ENCODE measurements at regions not wholly inside any gene's neighbourhood (a gene's known extent, or its start where the extent isn't known, plus 50 kb on each side); places are given as distances from the start of the nearest gene placed in this dataset.

DNA sequence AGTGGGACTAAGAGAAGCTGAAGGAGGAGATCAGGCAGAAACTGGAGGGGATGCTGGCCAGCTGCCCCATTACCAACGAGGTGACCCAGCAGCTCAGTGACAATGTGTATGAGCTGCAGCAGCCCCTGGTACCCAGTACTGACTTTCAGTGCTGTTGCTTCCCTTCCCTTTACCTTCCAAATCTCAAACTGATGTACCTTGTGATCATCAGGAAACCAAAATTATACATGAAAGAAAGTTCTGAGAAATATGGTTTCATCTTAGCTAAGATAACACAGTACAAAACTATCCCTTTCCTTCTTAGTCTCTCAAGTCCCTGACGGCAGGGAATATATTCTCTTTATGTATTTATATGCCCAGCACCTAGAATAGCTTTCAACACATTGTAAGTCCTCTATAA is 52.3 kb upstream of the CERS6 start (continued):
- TF ChIP-seq, protein P1, sequence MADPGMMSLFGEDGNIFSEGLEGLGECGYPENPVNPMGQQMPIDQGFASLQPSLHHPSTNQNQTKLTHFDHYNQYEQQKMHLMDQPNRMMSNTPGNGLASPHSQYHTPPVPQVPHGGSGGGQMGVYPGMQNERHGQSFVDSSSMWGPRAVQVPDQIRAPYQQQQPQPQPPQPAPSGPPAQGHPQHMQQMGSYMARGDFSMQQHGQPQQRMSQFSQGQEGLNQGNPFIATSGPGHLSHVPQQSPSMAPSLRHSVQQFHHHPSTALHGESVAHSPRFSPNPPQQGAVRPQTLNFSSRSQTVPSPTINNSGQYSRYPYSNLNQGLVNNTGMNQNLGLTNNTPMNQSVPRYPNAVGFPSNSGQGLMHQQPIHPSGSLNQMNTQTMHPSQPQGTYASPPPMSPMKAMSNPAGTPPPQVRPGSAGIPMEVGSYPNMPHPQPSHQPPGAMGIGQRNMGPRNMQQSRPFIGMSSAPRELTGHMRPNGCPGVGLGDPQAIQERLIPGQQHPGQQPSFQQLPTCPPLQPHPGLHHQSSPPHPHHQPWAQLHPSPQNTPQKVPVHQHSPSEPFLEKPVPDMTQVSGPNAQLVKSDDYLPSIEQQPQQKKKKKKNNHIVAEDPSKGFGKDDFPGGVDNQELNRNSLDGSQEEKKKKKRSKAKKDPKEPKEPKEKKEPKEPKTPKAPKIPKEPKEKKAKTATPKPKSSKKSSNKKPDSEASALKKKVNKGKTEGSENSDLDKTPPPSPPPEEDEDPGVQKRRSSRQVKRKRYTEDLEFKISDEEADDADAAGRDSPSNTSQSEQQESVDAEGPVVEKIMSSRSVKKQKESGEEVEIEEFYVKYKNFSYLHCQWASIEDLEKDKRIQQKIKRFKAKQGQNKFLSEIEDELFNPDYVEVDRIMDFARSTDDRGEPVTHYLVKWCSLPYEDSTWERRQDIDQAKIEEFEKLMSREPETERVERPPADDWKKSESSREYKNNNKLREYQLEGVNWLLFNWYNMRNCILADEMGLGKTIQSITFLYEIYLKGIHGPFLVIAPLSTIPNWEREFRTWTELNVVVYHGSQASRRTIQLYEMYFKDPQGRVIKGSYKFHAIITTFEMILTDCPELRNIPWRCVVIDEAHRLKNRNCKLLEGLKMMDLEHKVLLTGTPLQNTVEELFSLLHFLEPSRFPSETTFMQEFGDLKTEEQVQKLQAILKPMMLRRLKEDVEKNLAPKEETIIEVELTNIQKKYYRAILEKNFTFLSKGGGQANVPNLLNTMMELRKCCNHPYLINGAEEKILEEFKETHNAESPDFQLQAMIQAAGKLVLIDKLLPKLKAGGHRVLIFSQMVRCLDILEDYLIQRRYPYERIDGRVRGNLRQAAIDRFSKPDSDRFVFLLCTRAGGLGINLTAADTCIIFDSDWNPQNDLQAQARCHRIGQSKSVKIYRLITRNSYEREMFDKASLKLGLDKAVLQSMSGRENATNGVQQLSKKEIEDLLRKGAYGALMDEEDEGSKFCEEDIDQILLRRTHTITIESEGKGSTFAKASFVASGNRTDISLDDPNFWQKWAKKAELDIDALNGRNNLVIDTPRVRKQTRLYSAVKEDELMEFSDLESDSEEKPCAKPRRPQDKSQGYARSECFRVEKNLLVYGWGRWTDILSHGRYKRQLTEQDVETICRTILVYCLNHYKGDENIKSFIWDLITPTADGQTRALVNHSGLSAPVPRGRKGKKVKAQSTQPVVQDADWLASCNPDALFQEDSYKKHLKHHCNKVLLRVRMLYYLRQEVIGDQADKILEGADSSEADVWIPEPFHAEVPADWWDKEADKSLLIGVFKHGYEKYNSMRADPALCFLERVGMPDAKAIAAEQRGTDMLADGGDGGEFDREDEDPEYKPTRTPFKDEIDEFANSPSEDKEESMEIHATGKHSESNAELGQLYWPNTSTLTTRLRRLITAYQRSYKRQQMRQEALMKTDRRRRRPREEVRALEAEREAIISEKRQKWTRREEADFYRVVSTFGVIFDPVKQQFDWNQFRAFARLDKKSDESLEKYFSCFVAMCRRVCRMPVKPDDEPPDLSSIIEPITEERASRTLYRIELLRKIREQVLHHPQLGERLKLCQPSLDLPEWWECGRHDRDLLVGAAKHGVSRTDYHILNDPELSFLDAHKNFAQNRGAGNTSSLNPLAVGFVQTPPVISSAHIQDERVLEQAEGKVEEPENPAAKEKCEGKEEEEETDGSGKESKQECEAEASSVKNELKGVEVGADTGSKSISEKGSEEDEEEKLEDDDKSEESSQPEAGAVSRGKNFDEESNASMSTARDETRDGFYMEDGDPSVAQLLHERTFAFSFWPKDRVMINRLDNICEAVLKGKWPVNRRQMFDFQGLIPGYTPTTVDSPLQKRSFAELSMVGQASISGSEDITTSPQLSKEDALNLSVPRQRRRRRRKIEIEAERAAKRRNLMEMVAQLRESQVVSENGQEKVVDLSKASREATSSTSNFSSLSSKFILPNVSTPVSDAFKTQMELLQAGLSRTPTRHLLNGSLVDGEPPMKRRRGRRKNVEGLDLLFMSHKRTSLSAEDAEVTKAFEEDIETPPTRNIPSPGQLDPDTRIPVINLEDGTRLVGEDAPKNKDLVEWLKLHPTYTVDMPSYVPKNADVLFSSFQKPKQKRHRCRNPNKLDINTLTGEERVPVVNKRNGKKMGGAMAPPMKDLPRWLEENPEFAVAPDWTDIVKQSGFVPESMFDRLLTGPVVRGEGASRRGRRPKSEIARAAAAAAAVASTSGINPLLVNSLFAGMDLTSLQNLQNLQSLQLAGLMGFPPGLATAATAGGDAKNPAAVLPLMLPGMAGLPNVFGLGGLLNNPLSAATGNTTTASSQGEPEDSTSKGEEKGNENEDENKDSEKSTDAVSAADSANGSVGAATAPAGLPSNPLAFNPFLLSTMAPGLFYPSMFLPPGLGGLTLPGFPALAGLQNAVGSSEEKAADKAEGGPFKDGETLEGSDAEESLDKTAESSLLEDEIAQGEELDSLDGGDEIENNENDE (IDR thresholded peaks at IDR 0.05; ENCODE audit: insufficient replicate concordance, low read length): no peak
- TF ChIP-seq, protein P2, sequence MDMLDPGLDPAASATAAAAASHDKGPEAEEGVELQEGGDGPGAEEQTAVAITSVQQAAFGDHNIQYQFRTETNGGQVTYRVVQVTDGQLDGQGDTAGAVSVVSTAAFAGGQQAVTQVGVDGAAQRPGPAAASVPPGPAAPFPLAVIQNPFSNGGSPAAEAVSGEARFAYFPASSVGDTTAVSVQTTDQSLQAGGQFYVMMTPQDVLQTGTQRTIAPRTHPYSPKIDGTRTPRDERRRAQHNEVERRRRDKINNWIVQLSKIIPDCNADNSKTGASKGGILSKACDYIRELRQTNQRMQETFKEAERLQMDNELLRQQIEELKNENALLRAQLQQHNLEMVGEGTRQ (IDR thresholded peaks at IDR 0.05; ENCODE audit: low read length): no peak
- no peak for TF ChIP-seq SUZ12 (IDR thresholded peaks at IDR 0.05; ENCODE audit: low read length)
- no peak for TF ChIP-seq CBX8 (IDR thresholded peaks at IDR 0.05; ENCODE audit: borderline replicate concordance, low read depth, low read length)
- no peak for TF ChIP-seq BACH1 (IDR thresholded peaks at IDR 0.05; ENCODE audit: low read length)
- TF ChIP-seq RBBP5 (IDR thresholded peaks at IDR 0.05; ENCODE audit: borderline replicate concordance, low read depth, low read length): no peak
- TF ChIP-seq, protein P3, sequence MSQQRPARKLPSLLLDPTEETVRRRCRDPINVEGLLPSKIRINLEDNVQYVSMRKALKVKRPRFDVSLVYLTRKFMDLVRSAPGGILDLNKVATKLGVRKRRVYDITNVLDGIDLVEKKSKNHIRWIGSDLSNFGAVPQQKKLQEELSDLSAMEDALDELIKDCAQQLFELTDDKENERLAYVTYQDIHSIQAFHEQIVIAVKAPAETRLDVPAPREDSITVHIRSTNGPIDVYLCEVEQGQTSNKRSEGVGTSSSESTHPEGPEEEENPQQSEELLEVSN (IDR thresholded peaks at IDR 0.05): no peak
- no peak for TF ChIP-seq SRF (IDR thresholded peaks at IDR 0.05; ENCODE audit: low read depth, low read length)
- TF ChIP-seq SIX5 (IDR thresholded peaks at IDR 0.05; ENCODE audit: low read depth, low read length): no peak
- TF ChIP-seq HDAC2 (IDR thresholded peaks at IDR 0.05; ENCODE audit: borderline replicate concordance in 1 of 2, low read depth in 2 of 2, low read length in 2 of 2): no peak
